ENCODE measurements at regions not wholly inside any gene's neighbourhood (a gene's known extent, or its start where the extent isn't known, plus 50 kb on each side); places are given as distances from the start of the nearest gene placed in this dataset.
A peak's percentile ranks its signal among the peaks of the same experiment; 100 is the strongest.

DNA sequence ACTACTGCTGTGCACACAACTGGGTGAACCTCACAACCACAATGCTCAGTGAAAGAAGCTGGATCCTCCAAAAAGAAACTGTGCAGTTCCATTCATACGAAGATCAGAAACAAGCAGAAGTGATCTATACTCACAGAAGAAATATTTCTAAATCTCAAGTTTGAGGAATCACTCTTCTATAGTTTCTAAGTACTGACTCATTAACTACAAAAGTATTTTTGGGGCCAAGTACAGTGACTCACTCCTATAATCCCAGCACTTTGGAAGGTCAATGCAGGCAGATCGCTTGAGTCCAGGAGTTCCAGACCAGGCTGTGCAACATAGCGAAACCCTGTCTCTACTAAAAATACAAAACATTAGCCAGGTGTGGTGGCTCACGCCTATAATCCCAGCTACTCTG lies 51.3 kb upstream of the RELL1 start:
- peak; percentile 34 for DNase-seq (ENCODE audit: low read depth)

Measured in HS-27A (cell line).